Right lobe of liver (tissue), 6 donors: ENCODE measurements at regions not wholly inside any gene's neighbourhood (a gene's known extent, or its start where the extent isn't known, plus 50 kb on each side); places are given as distances from the start of the nearest gene placed in this dataset.

ENCODE experiments used
- ATAC-seq, 4 donors: fragments of 200-7000 bp; cut with Tn5 transposase; one replicate each; pipeline ENCODE4 v1.9.1; 2020; ENCODE audit warnings: mild to moderate bottlenecking in 4 of 4, moderate library complexity in 4 of 4
- DNase-seq, 3 donors: peaks; one replicate each; pipeline ENCODE4 v3.0.0-alpha.2; 2020
- H3K27ac ChIP-seq, 3 donors: fragments of 200-600 bp; one replicate each; pipeline ENCODE4 v1.8.0; 2022
- H3K27me3 ChIP-seq, 2 donors: fragments of 200-600 bp; one replicate each; pipeline ENCODE4 v1.8.0; 2022
- H3K36me3 ChIP-seq, 4 donors: fragments of 200-600 bp; sonication (generic) in 1 of 4; one replicate each; pipeline versions ENCODE4 v1.5.1 to v1.8.0; 2017 to 2022; ENCODE audit warnings: control low read depth in 1 of 4
- H3K4me1 ChIP-seq, 4 donors: fragments of 200-600 bp; sonication (generic) in 1 of 4; one replicate each; pipeline versions ENCODE4 v1.5.1 to v1.8.0; 2017 to 2022; ENCODE audit warnings: control low read depth in 1 of 4
- H3K4me3 ChIP-seq, 3 donors: fragments of 200-600 bp; one replicate each; pipeline ENCODE4 v1.8.0; 2022
- H3K9me3 ChIP-seq, 4 donors: fragments of 200-600 bp; sonication (generic) in 1 of 4; one replicate each; pipeline versions ENCODE4 v1.5.1 to v1.8.0; 2017 to 2022; ENCODE audit warnings: control low read depth in 1 of 4
- CTCF ChIP-seq, 4 donors: fragments of 200-600 bp in 3 of 4; fragments of 450-650 bp in 1 of 4; IDR thresholded peaks; one replicate each; pipeline versions ENCODE4 v1.5.1 to v1.8.0; 2016 to 2022; ENCODE audit warnings: antibody characterized with exemption in 4 of 4, mild to moderate bottlenecking in 2 of 4
- POLR2A ChIP-seq: fragments of 450-650 bp; IDR thresholded peaks from one replicate; pipeline ENCODE4 v1.6.1; 2017; ENCODE audit warnings: antibody characterized with exemption, mild to moderate bottlenecking
- WGBS: methylation state at CpG from one replicate; pipeline ENCODE4 v1.1.6; 2018; ENCODE audit warnings: low coverage, low lambda C conversion rate; ENCODE audit not compliant: insufficient coverage; ENCODE audit errors: missing lambda C conversion rate; 5-methylcytosine and 5-hydroxymethylcytosine counted together
- intact Hi-C, 2 donors: fragments of 100-400 bp; cut with DNase I; formaldehyde crosslinking; loops; one replicate each; pipeline versions ENCODE4 v1.11.2 to v1.14.1; 2022
- donor health status: DM: no; HTN: yes; CAD: no.
- donor health status: DM: no; HTN: no; CAD: no.
- donor health status: DM: no; HTN: no; CAD: no.
- donor health status: DM: no; HTN: yes; CAD: no.
- donor health status: DM: no; HTN: yes; CAD: no.

GRCh38 chr6:89028774-89029173 lies 51.8 kb upstream of the PNRC1 start:
- no peak overlapping the region for H3K27ac ChIP-seq
- no peaks in the 10 kb centered on the region for H3K27me3 ChIP-seq
- no peaks in the 10 kb centered on the region for H3K9me3 ChIP-seq
- H3K36me3 ChIP-seq, result no peaks in the 10 kb centered on the region
- no peaks in the 10 kb centered on the region for H3K4me1 ChIP-seq
- no peak for ATAC-seq
- 96% methylated on average over 6 of the region's 6 CpGs for WGBS
- intact Hi-C loops, result no loop called here
- H3K4me3 ChIP-seq, result no peak overlapping the region
- no peak for TF ChIP-seq POLR2A
- TF ChIP-seq CTCF (IDR thresholded peaks at IDR 0.05), result no peak
- DNase-seq, result no peak

GRCh38 chr6:89027756-89028155 lies 52.8 kb upstream of the PNRC1 start:
- no peak for ATAC-seq
- intact Hi-C loops, result no loop called here

GRCh38 chr6:89026151-89026550 lies 54.4 kb upstream of the PNRC1 start:
- whole genome bisulfite sequencing, result 100% methylated on average over 3 of the region's 4 CpGs
- H3K27me3 ChIP-seq, result no peaks in the 10 kb centered on the region
- DNase-seq (no peak), ATAC-seq (no peak)
- H3K27ac ChIP-seq, result no peak overlapping the region
- H3K4me3 ChIP-seq, result no peak overlapping the region
- H3K36me3 ChIP-seq, result no peaks in the 10 kb centered on the region
- no peaks in the 10 kb centered on the region for H3K9me3 ChIP-seq
- H3K4me1 ChIP-seq, result peaks cover 0 to 16% (median 5%) of the 10 kb centered on the region in 4 donors
- intact Hi-C loops, result no loop called here
- TF ChIP-seq POLR2A (no peak), CTCF (IDR thresholded peaks at IDR 0.05) (no peak)

More at GRCh38 chr6:89027756-89028155, 52.8 kb upstream of the PNRC1 start:
- no peak for DNase-seq
- TF ChIP-seq CTCF (IDR thresholded peaks at IDR 0.05), result no peak
- TF ChIP-seq POLR2A, result no peak
- H3K4me1 ChIP-seq, result peaks cover 0 to 6% (median 2%) of the 10 kb centered on the region in 4 donors
- H3K4me3 ChIP-seq, result no peak overlapping the region
- no peaks in the 10 kb centered on the region for H3K9me3 ChIP-seq
- no peak overlapping the region for H3K27ac ChIP-seq
- WGBS, result 72% methylated on average over 2 of the region's 2 CpGs
- no peaks in the 10 kb centered on the region for H3K27me3 ChIP-seq
- no peaks in the 10 kb centered on the region for H3K36me3 ChIP-seq

DNA sequence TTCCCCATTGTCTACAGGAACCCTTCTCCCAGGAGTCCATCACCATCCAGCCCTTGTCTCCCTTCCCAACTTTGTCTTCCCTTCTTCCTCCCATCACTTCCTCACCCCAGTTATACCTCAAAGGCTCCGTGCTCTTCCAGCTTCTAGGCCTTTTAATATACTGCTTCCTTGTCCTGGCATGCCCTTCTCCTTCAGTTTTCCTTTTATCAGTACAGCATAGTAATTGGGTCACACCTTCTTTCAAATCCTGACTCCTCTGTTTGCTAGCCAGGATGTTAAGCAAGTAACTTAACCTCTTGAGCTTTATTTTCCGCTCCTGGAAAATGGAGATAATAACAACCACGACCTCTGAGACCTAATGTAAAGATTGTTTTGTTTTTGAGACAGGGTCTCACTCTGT lies 54.9 kb upstream of the PNRC1 start:
- ATAC-seq, result no peak
- TF ChIP-seq CTCF (IDR thresholded peaks at IDR 0.05) (no peak), POLR2A (no peak)
- peaks cover 0 to 16% (median 5%) of the 10 kb centered on the region in 4 donors for H3K4me1 ChIP-seq
- 52% methylated on average over 2 of the region's 3 CpGs for WGBS
- H3K9me3 ChIP-seq, result no peaks in the 10 kb centered on the region
- H3K36me3 ChIP-seq, result no peaks in the 10 kb centered on the region
- intact Hi-C loops, result no loop called here
- no peaks in the 10 kb centered on the region for H3K27me3 ChIP-seq
- no peak overlapping the region for H3K4me3 ChIP-seq
- DNase-seq, result no peak
- H3K27ac ChIP-seq, result no peak overlapping the region

GRCh38 chr6:89024456-89024855 lies 56.1 kb upstream of the PNRC1 start:
- intact Hi-C loops, result no loop called here
- H3K27me3 ChIP-seq, result no peaks in the 10 kb centered on the region
- TF ChIP-seq CTCF (IDR thresholded peaks at IDR 0.05) (no peak), POLR2A (no peak)
- no peak for ATAC-seq
- DNase-seq, result no peak
- no peak overlapping the region for H3K4me3 ChIP-seq
- H3K27ac ChIP-seq, result no peak overlapping the region
- peaks cover 0 to 16% (median 5%) of the 10 kb centered on the region in 4 donors for H3K4me1 ChIP-seq
- no peaks in the 10 kb centered on the region for H3K36me3 ChIP-seq
- 83% methylated on average over 2 of the region's 2 CpGs for WGBS
- H3K9me3 ChIP-seq, result no peaks in the 10 kb centered on the region
